ENCODE measurements at regions not wholly inside any gene's neighbourhood (a gene's known extent, or its start where the extent isn't known, plus 50 kb on each side); places are given as distances from the start of the nearest gene placed in this dataset.

DNA sequence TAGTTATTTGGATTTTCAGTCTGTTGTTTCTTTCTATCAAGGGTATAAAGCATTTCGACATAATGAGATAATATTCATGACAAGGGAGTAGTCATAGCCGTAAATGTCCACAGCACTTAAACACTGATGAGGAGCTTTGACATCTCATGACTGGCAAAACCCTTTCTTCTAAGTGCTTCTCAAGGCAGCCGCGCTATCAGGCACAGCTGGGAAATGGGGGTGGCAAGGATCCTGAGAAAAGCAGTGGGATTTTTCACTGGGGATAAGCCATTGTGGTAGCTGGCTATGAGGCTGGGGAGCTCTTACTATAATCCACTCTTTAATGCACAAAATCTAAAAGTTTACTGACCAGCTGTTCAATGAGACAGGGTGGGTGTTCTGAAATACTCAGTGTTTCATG lies 493.2 kb upstream of the KLF6 start:
- TF ChIP-seq CTCF (IDR thresholded peaks at IDR 0.05; ENCODE audit: insufficient read depth, low read length, poor library complexity, severe bottlenecking): no peak
- no peak for TF ChIP-seq EZH2phosphoT487 (conservative IDR thresholded peaks at IDR 0.05; ENCODE audit: low read length)
